Panc1 (cell line): ENCODE measurements at regions not wholly inside any gene's neighbourhood (a gene's known extent, or its start where the extent isn't known, plus 50 kb on each side); places are given as distances from the start of the nearest gene placed in this dataset.

Source experiments
- ATAC-seq: fragments of 200-7000 bp; cut with Tn5 transposase; 2 replicates; pipeline ENCODE4 v1.9.1; 2020; ENCODE audit warnings: mild to moderate bottlenecking, moderate library complexity
- BruUV-seq: library from RNA; stranded (reverse); fragments of 400-500 nt; replicated peaks from 2 replicates; lab custom pipeline; 2021; lab: Mats Ljungman, UMichigan
- CTCF ChIA-PET: fragments of 300-600 bp; sonication (Branson Sonifier 250); formaldehyde crosslinking; loops from one replicate; lab custom pipeline; 2022; ENCODE audit warnings: antibody characterized with exemption; lab: Charles Lee
- POLR2A ChIA-PET: fragments of 300-600 bp; sonication (Branson Sonifier 250); formaldehyde crosslinking; loops from one replicate; lab custom pipeline; 2022; ENCODE audit warnings: antibody characterized with exemption; lab: Charles Lee
- DNase-seq: peaks from one replicate; pipeline ENCODE4 v3.0.0-alpha.2; 2010; ENCODE audit warnings: low read depth, low spot score
- H3K27ac ChIP-seq: 2 replicates; pipeline ENCODE4 v1.5.1; 2011; ENCODE audit warnings: mild to moderate bottlenecking, low read length, inconsistent platforms
- H3K27me3 ChIP-seq: fragments of 200-500 bp; sonication (Bioruptor generic); 2 replicates; pipeline ENCODE4 v1.6.0; 2014; ENCODE audit warnings: low read length, inconsistent platforms; ENCODE audit not compliant: control insufficient read depth, insufficient read depth
- H3K36me3 ChIP-seq: fragments of 200-500 bp; sonication (Bioruptor generic); 2 replicates; pipeline ENCODE4 v1.5.1; 2014; ENCODE audit warnings: inconsistent platforms, mild to moderate bottlenecking, low read length, moderate library complexity; ENCODE audit not compliant: control insufficient read depth, insufficient read depth
- H3K4me1 ChIP-seq: 2 replicates; pipeline ENCODE4 v1.5.1; 2011; ENCODE audit warnings: inconsistent platforms, mild to moderate bottlenecking, low read length, moderate library complexity; ENCODE audit not compliant: control insufficient read depth, insufficient read depth
- H3K4me3 ChIP-seq, 2 experiments: 2 replicates each; pipeline ENCODE4 v1.5.1; 2011 to 2012; ENCODE audit warnings: low read depth in 2 of 2, low read length in 2 of 2, mild to moderate bottlenecking in 2 of 2, inconsistent platforms in 1 of 2, moderate library complexity in 1 of 2
- H3K9me3 ChIP-seq: fragments of 200-500 bp; sonication (Bioruptor generic); 2 replicates; pipeline ENCODE4 v1.5.1; 2014; ENCODE audit warnings: low read depth, mild to moderate bottlenecking, inconsistent platforms, low read length, moderate library complexity; ENCODE audit not compliant: control insufficient read depth, insufficient read depth
- CTCF ChIP-seq: fragments of 450-650 bp; IDR thresholded peaks from 2 replicates; pipeline ENCODE4 v1.5.1; 2017; ENCODE audit warnings: mild to moderate bottlenecking
- POLR2AphosphoS5 ChIP-seq: IDR thresholded peaks from 2 replicates; pipeline ENCODE4 v1.6.1; 2012; ENCODE audit warnings: mild to moderate bottlenecking, low read depth, low read length, moderate library complexity
- REST ChIP-seq, 2 experiments: IDR thresholded peaks; 2 replicates each; pipeline ENCODE4 v1.6.1; 2011 to 2012; ENCODE audit warnings: low read depth in 2 of 2, control low read depth in 1 of 2, low read length in 1 of 2, mild to moderate bottlenecking in 1 of 2, moderate library complexity in 1 of 2; ENCODE audit not compliant: insufficient read depth in 1 of 2
- SIN3A ChIP-seq: IDR thresholded peaks from 2 replicates; pipeline ENCODE4 v1.6.1; 2012; ENCODE audit warnings: low read depth, mild to moderate bottlenecking, low read length, moderate library complexity, borderline replicate concordance; ENCODE audit not compliant: insufficient read depth
- TCF7L2 ChIP-seq: IDR thresholded peaks from 2 replicates; pipeline ENCODE4 v1.6.1; 2011; ENCODE audit warnings: mild to moderate bottlenecking, low read depth, low read length, inconsistent platforms
- in situ Hi-C: cut with HindIII; loops from 2 replicates; pipeline ENCODE4 v1.10.0; 2016; ENCODE audit warnings: low sequenced_read_pairs, low pct_unique_long_range_greater_than_20kb
- intact Hi-C: fragments of 100-400 bp; cut with micrococcal nuclease; formaldehyde crosslinking; loops from one replicate; pipeline ENCODE4 v1.10.0; 2022; ENCODE audit not compliant: unreplicated experiment

DNA sequence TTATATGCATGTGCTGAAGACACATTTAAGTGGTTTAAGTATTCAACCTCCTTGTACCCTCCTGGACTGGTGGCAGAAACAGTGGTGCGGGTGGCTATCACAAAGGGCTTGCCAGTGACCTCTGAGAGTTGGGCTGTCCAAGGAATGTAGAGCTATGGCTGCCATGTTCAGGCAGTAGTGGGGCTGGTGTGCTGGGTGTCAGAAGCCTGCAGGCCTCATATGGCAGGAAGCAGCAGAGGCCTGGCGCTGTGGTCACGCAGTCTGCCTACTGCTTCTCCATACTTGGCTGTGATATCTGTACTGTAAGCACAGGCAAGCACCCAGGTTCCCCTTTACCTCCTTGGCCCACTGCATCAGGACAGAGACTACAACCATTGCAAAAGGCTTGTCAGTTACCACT, 870.0 kb downstream of the LRRIQ3 start:
- H3K4me1 ChIP-seq: no peaks in the 10 kb centered on the region
- intact Hi-C loops: no loop called here
- in situ Hi-C loops: no loop called here
- POLR2A ChIA-PET: no interaction called here
- BruUV-seq: no TSS peak
- no peak for TF ChIP-seq REST (IDR thresholded peaks at IDR 0.05; ENCODE audit: insufficient read depth in 1 of 2, low read depth in 2 of 2, low read length in 1 of 2)
- TF ChIP-seq TCF7L2: no peak
- TF ChIP-seq CTCF: no peak
- no peak for TF ChIP-seq SIN3A
- no peak for TF ChIP-seq POLR2AphosphoS5
- no peaks in the 10 kb centered on the region for H3K36me3 ChIP-seq
- no peaks in the 10 kb centered on the region for H3K27me3 ChIP-seq
- no peak overlapping the region for H3K27ac ChIP-seq
- peaks cover 11% of the 10 kb centered on the region; the same call in 1 of the 2 replicates for H3K9me3 ChIP-seq
- ATAC-seq (no peak), DNase-seq (no peak)
- CTCF ChIA-PET: no interaction called here
- no peak overlapping the region for H3K4me3 ChIP-seq

GRCh38 chr1:73327180-73327793, 870.7 kb downstream of the LRRIQ3 start:
- TF ChIP-seq TCF7L2 (no peak), SIN3A (no peak), REST (IDR thresholded peaks at IDR 0.05; ENCODE audit: insufficient read depth in 1 of 2, low read depth in 2 of 2, low read length in 1 of 2) (no peak), CTCF (no peak), POLR2AphosphoS5 (no peak)
- no peaks in the 10 kb centered on the region for H3K4me1 ChIP-seq
- BruUV-seq: no TSS peak
- ChIA-PET POLR2A (no interaction called here), CTCF (no interaction called here)
- ATAC-seq: no peak
- peaks cover 7% of the 10 kb centered on the region; the same call in 1 of the 2 replicates for H3K9me3 ChIP-seq
- H3K27ac ChIP-seq: no peak overlapping the region
- DNase-seq: no peak
- no peaks in the 10 kb centered on the region for H3K27me3 ChIP-seq
- no peak overlapping the region for H3K4me3 ChIP-seq
- intact Hi-C loops: no loop called here
- in situ Hi-C loops: no loop called here
- no peaks in the 10 kb centered on the region for H3K36me3 ChIP-seq
